GM19455 (cell line): ENCODE measurements at regions not wholly inside any gene's neighbourhood (a gene's known extent, or its start where the extent isn't known, plus 50 kb on each side); places are given as distances from the start of the nearest gene placed in this dataset.

ENCODE experiments used
- ATAC-seq: cut with Tn5 transposase; IDR thresholded peaks from one replicate; pipeline ENCODE4 v1.9.1; 2021; ENCODE audit not compliant: unreplicated experiment

GRCh38 chr4:14810568-14810967 is 191.7 kb upstream of the CPEB2 start:
- no peak for ATAC-seq

- no peak for ATAC-seq
These were observed 190.2 kb upstream of the CPEB2 start for GRCh38 chr4:14812101-14812500.

- ATAC-seq: no peak
These were observed 185.5 kb upstream of the CPEB2 start for GRCh38 chr4:14816623-14817261.

- no peak for ATAC-seq
These were observed 178.1 kb upstream of the CPEB2 start for GRCh38 chr4:14824189-14824588.

- ATAC-seq: no peak
These were observed 175.2 kb upstream of the CPEB2 start for GRCh38 chr4:14827111-14827510.

GRCh38 chr4:14829795-14830194 is 172.5 kb upstream of the CPEB2 start:
- no peak for ATAC-seq

GRCh38 chr4:14831416-14831815 is 170.9 kb upstream of the CPEB2 start:
- no peak for ATAC-seq

- ATAC-seq: no peak
These were observed 169.2 kb upstream of the CPEB2 start for GRCh38 chr4:14833053-14833452.

- ATAC-seq: no peak
These were observed 167.9 kb upstream of the CPEB2 start for GRCh38 chr4:14834382-14834781.

GRCh38 chr4:14835288-14835687 is 167.0 kb upstream of the CPEB2 start:
- no peak for ATAC-seq

GRCh38 chr4:14835708-14836425 is 166.4 kb upstream of the CPEB2 start:
- ATAC-seq: no peak

GRCh38 chr4:14837860-14838259 is 164.4 kb upstream of the CPEB2 start:
- no peak for ATAC-seq

GRCh38 chr4:14841801-14842768 is 160.2 kb upstream of the CPEB2 start:
- ATAC-seq: no peak

- no peak for ATAC-seq
These were observed 159.2 kb upstream of the CPEB2 start for GRCh38 chr4:14842964-14843630.

- no peak for ATAC-seq
These were observed 158.2 kb upstream of the CPEB2 start for GRCh38 chr4:14844061-14844460.

GRCh38 chr4:14848229-14848628 is 154.1 kb upstream of the CPEB2 start:
- ATAC-seq: no peak

GRCh38 chr4:14850455-14851097 is 151.7 kb upstream of the CPEB2 start:
- no peak for ATAC-seq

- ATAC-seq: no peak
These were observed 148.9 kb upstream of the CPEB2 start for GRCh38 chr4:14853176-14853943.

GRCh38 chr4:14855719-14856061 is 146.6 kb upstream of the CPEB2 start:
- no peak for ATAC-seq
